Pons (tissue), 1 donor: ENCODE measurements at regions not wholly inside any gene's neighbourhood (a gene's known extent, or its start where the extent isn't known, plus 50 kb on each side); places are given as distances from the start of the nearest gene placed in this dataset.
"Not testable (repeated sequence)": the region's sequence is repeated elsewhere in the genome, so short reads cannot be mapped to it uniquely, and the experiment has no call there.

Experiments
- DNase-seq: peaks from one replicate; pipeline ENCODE4 v3.0.0-alpha.2; 2016; ENCODE audit warnings: low spot score

DNA sequence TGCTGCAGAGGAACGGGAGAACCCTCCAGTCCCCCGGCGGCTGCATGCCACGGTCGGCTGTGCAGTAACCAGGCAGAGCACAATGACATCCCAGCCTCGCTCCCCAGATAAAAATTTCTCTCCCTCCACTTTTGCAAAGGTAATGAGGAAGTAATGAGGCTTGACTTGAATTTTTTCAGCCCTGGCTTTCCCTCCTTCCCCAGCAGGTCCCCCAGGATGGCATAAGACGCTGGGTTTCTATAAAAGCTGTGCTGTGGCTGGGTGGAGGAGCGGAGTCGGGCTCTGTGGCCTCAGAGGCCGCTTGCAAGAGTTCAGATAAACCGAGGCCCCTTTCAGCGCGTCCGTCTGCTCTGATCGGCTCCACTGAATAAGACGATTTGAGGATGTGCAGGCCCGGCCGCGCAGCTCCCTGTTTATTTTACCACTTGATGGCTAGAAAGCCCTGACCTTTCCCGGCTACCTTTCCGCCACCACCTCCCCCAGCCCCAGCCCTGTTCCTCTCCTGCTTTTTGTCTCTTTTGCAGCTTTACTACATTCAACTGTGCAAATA is 351.9 kb upstream of the IRX2 start:
- DNase-seq = no peak

GRCh38 chr5:3102531-3102930 is 351.1 kb upstream of the IRX2 start:
- DNase-seq = no peak

DNA sequence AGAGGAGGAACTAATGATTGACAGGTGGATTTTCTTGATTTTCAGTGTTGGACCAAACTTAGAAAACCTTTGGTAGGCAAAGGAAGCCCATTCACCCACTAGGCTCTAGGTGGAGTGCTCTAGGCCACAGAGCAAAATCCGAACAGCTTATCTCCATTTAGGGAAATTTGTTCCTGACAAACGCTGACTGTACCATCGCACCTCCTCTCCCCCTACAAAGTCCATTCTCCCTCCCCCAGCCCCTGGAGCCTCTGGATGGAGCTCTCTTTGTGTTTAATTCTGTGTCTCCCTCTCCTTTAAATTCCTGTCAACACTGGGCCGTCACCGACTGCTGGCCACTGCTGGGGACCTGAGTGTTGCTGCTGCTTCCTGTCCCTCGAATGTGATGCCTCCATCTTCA is 350.1 kb upstream of the IRX2 start:
- DNase-seq = no peak

- no peak for DNase-seq
These were observed 349.6 kb upstream of the IRX2 start for GRCh38 chr5:3100921-3101551.

GRCh38 chr5:3099954-3100353 is 348.5 kb upstream of the IRX2 start:
- no peak for DNase-seq

DNA sequence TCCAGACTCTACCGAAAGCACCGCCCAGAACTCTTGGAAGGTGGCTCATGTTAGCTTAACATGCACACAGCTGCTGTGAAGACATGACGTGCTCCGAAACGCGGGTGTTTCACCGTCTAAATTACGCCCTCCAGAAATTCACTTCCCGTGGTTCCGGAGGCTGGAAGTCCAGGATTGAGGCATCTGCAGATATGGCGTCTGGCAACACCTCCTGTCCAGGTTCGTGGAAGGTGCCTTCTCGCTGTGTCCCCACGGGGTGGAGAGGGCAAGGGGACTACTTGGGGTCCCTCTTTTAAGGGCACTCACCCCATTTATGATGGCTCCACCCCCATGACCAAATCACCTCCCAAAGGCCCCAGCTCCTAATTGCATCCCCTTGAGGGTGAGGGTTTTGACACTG is 348.0 kb upstream of the IRX2 start:
- DNase-seq = no peak

DNA sequence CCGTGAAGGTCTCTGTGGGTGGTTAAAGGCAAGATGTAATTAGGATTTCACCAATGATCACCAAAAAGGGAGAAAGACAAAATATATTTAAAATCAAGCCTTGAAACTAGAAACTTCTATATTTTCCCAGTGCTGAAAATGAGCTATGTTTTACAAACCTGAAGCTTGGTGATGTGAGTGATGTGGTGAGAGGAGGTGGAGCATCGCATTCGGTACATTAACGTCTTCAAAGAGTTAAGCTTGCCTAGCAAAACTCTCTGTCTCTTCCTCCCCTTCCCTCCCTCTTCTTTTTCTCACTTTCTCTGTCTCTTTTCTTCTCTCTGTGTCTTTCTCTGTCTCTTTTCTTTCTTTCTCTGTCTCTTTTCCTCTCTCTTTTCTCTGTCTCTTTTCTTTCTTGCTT is 347.3 kb upstream of the IRX2 start:
- DNase-seq = no peak

DNA sequence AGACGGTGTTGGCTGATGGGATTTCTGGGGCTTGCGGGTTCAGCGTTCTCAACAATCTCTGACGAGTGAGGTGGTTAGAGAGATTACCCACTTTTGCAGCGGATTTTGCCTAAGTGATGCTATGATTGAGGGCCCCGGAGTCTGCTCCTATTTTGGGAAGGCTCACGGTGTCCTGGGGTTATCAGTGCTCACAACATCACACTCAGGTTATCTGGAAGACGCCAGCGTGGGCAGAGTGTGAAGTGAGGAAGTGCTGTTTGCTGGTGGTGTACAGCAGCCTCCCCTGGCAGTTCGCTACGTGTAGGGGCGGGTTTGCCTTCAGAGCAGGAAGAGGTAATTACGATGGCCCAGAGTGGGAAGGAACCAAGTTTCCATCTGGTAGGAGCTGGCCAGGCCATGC is 341.2 kb upstream of the IRX2 start:
- no peak for DNase-seq

DNA sequence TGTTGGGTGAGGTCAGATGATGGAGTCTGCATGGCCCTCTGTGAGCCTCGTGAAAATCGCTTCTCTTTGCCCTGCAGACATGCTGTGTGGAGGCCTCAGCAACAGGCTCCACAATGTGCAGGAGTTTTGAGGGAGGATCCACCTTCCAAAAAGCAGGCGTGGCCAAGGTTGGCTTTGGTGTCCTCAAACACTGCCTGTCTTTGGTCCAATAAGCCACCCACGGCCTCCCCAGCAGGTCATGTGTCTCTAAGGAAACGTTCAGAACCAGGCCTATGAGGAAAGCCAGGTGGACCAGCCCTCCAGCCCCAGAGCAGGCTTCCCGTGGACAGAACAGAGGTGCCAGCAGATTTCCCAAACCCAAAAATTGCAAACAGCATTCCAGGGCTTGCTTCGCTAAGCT is 340.7 kb upstream of the IRX2 start:
- no peak for DNase-seq

GRCh38 chr5:3091040-3091774 is 339.7 kb upstream of the IRX2 start:
- DNase-seq = no peak

- DNase-seq = not testable (repeated sequence)
These were observed 338.8 kb upstream of the IRX2 start for GRCh38 chr5:3090305-3090704.

DNA sequence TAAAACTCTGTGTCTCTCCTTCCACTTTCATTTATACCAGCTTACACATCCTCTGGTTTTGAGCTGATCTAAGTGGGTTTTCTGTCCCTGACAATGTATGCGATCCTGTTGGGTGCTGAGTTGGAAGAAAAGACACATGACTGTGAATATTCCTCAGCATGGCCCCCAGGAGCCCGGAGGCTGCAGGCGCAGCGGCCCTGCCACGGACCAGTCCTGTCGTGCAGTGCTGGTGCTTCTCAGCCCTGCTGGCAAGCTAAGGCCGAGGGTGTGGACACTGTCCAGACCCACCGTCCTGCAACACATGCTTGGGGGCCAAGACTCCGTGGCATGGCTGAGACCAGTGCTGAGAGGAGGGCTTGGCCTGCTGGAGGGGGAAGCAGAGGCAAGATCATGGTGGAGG is 328.9 kb upstream of the IRX2 start:
- DNase-seq = no peak

- no peak for DNase-seq
These were observed 326.2 kb upstream of the IRX2 start for GRCh38 chr5:3077684-3078083.

- DNase-seq = no peak
These were observed 323.8 kb upstream of the IRX2 start for GRCh38 chr5:3075309-3075708.

- DNase-seq = no peak
These were observed 316.9 kb upstream of the IRX2 start for GRCh38 chr5:3068401-3068800.

DNA sequence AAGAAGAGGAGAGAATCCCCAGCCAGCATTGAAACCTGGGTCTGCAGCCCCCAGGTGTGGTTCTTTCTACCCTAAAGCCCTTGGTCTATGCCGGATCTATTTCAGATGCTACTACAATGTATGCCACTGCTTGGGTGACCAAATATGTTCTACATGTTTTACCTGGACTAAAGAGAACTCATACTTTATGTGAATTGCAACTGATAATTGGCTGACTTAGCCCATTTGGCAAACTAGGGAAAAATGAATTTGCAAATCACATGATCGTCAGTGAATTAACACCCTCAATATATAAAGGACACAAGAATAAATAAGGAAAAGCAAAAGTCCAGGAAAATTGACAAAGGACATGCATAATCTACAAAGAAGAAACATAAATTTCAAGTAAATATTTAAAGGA is 308.8 kb upstream of the IRX2 start:
- DNase-seq = no peak

GRCh38 chr5:3059488-3059887 is 308.0 kb upstream of the IRX2 start:
- DNase-seq = no peak

DNA sequence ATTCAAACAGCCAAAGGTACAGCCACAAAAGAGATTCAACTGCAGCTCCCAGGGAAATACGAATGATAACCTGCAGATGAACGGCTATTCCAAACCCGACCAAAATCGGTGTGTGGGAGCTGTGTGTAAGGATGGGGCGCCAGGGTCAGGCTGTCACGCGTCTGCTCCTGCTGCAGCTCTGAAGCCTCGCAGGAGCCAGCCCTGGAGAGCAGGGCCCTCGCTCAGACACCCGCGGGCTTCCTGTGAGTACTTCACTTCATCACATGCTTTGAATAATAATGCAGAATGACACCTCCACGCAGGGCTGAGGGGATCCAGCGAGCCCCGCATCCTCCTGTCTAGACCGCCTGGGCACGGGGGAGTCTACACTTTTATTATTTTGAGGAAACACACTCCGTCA is 307.5 kb upstream of the IRX2 start:
- no peak for DNase-seq

DNA sequence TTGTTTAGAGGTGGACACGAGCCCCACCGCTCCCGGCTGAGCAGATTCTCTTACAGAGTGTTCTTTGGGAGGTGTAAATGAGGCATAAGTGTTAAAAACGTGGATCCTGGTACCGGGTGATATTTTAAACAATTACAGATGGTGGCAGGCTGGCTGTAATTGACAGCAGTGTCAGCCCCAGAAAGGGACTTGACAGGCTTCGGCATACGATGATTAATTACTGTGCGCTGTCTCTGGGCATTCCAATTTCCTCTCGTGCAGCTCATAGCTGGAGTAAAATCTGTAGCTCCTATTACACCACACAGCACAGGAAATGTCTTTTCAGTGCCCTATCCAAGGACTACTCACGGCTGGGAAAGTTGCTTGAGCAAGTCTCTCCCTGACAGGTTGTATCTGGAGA is 305.4 kb upstream of the IRX2 start:
- DNase-seq = no peak

GRCh38 chr5:3051400-3051799 is 299.9 kb upstream of the IRX2 start:
- DNase-seq = no peak

GRCh38 chr5:3050863-3051262 is 299.4 kb upstream of the IRX2 start:
- DNase-seq = no peak

GRCh38 chr5:3049261-3049660 is 297.8 kb upstream of the IRX2 start:
- DNase-seq = no peak

DNA sequence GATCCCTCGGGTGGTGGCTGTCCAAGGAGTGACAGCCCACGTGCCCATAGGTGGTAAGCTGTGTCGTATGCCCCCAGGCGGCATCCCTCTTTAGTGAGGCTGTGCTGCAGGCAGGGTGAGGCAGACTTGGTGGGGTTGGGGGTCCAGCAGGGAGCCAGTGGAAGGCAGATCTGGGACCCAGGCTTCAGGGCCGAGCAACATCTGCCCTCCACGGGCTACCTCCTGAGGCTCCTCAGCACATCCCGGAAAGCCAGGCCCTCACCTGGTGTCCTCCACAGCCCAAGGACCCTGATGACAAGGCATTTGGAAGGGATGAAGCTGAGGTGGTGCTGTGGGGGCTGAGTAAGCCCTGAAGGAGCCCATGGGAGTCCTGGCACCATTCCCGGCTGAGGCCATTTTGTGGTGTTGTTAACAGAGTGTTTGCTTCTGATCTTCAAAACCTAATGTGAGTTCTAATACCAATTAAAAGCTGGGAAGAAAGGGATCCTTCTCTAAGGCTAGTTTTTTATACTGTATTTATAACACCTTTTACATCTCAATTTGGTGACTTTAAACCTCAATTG is 295.8 kb upstream of the IRX2 start:
- DNase-seq = no peak
